Right cardiac atrium (tissue), 5 donors: ENCODE measurements at regions not wholly inside any gene's neighbourhood (a gene's known extent, or its start where the extent isn't known, plus 50 kb on each side); places are given as distances from the start of the nearest gene placed in this dataset.
"Not testable (repeated sequence)": the region's sequence is repeated elsewhere in the genome, so short reads cannot be mapped to it uniquely, and the experiment has no call there.

Experiments used
- ATAC-seq, 2 donors: fragments of 200-7000 bp; cut with Tn5 transposase; one replicate each; pipeline versions ENCODE4 v1.8.0 to v1.9.1; 2020; ENCODE audit warnings: moderate library complexity in 2 of 2, mild to moderate bottlenecking in 1 of 2
- DNase-seq, 3 donors: peaks; one replicate each; pipeline ENCODE4 v3.0.0-alpha.2; 2020
- H3K27ac ChIP-seq: one replicate; pipeline ENCODE4 v1.5.1; 2013; ENCODE audit warnings: mild to moderate bottlenecking, low read length, control low read depth, moderate library complexity
- H3K27me3 ChIP-seq: one replicate; pipeline ENCODE4 v1.6.1; 2013; ENCODE audit not compliant: control insufficient read depth, insufficient read depth
- H3K4me1 ChIP-seq: one replicate; pipeline ENCODE4 v1.6.1; 2013; ENCODE audit warnings: low read length; ENCODE audit not compliant: control insufficient read depth, insufficient read depth
- H3K4me3 ChIP-seq: one replicate; pipeline ENCODE4 v1.5.1; 2013; ENCODE audit warnings: low read length, control low read depth
- H3K9me3 ChIP-seq: one replicate; pipeline ENCODE4 v1.6.1; 2013; ENCODE audit warnings: low read length; ENCODE audit not compliant: control insufficient read depth
- WGBS: extraction: QIAGEN DNeasy Blood & Tissue Kit; methylation state at CpG from one replicate; pipeline ENCODE4 v1.1.7; 2013; 5-methylcytosine and 5-hydroxymethylcytosine counted together
- intact Hi-C, 4 donors: fragments of 100-400 bp; cut with DNase I; formaldehyde crosslinking; loops; one replicate each; pipeline versions ENCODE4 v1.11.0 to v1.14.0; 2022 to 2023
- donor health status: healthy with polysubstance abuse.
- donor health status: DM: no; HTN: yes; CAD: no.
- donor health status: DM: no; HTN: no; CAD: no.
- donor health status: DM: no; HTN: yes; CAD: no; lungs with severe emphysema.
- donor health status: DM: yes; HTN: yes; CAD: no.

- H3K4me3 ChIP-seq = no peak overlapping the region
- DNase-seq = no peak
- no peaks in the 10 kb centered on the region for H3K4me1 ChIP-seq
- no peaks in the 10 kb centered on the region for H3K9me3 ChIP-seq
- no peak for ATAC-seq
- intact Hi-C loops = no loop called here
- no peaks in the 10 kb centered on the region for H3K27me3 ChIP-seq
- WGBS = 88% methylated on average over 3 of the region's 3 CpGs
- no peak overlapping the region for H3K27ac ChIP-seq
Observed at GRCh38 chr5:165407352-165407751, 1901.9 kb downstream of the MAT2B start.

- H3K4me3 ChIP-seq = no peak overlapping the region
- ATAC-seq (no peak), DNase-seq (no peak)
- no peaks in the 10 kb centered on the region for H3K9me3 ChIP-seq
- no peak overlapping the region for H3K27ac ChIP-seq
- WGBS = 96% methylated on average over 1 of the region's 1 CpG
- intact Hi-C loops = no loop called here
- H3K27me3 ChIP-seq = no peaks in the 10 kb centered on the region
- no peaks in the 10 kb centered on the region for H3K4me1 ChIP-seq
Observed at GRCh38 chr5:165410476-165410875, 1905.1 kb downstream of the MAT2B start.

- not testable (repeated sequence) for H3K9me3 ChIP-seq
- 86% methylated on average over 1 of the region's 1 CpG for WGBS
Observed at GRCh38 chr5:165411532-165411931, 1906.1 kb downstream of the MAT2B start.

GRCh38 chr5:165420493-165420892 is 1915.1 kb downstream of the MAT2B start:
- Histone ChIP-seq H3K9me3 (no peaks in the 10 kb centered on the region), H3K4me1 (no peaks in the 10 kb centered on the region), H3K27ac (no peak overlapping the region), H3K4me3 (no peak overlapping the region), H3K27me3 (no peaks in the 10 kb centered on the region)
- ATAC-seq = no peak
- intact Hi-C loops = no loop called here
- DNase-seq = no peak
- WGBS = 81% methylated on average over 4 of the region's 4 CpGs

More at GRCh38 chr5:165411532-165411931, 1906.1 kb downstream of the MAT2B start:
- H3K4me3 ChIP-seq, H3K27ac ChIP-seq, H3K27me3 ChIP-seq, intact Hi-C loops, ATAC-seq, DNase-seq, H3K4me1 ChIP-seq: not testable (repeated sequence)

- DNase-seq (no peak), ATAC-seq (no peak)
- Histone ChIP-seq H3K9me3 (no peaks in the 10 kb centered on the region), H3K27ac (no peak overlapping the region), H3K27me3 (no peaks in the 10 kb centered on the region), H3K4me1 (no peaks in the 10 kb centered on the region), H3K4me3 (no peak overlapping the region)
- WGBS = 89% methylated on average over 10 of the region's 10 CpGs
- intact Hi-C loops = no loop called here
Observed at GRCh38 chr5:165423697-165424299, 1918.4 kb downstream of the MAT2B start.

GRCh38 chr5:165425594-165425993 is 1920.2 kb downstream of the MAT2B start:
- 79% methylated on average over 4 of the region's 4 CpGs for WGBS

GRCh38 chr5:165448753-165449152 is 1943.3 kb downstream of the MAT2B start:
- Histone ChIP-seq H3K27ac (no peak overlapping the region), H3K4me3 (no peak overlapping the region), H3K9me3 (no peaks in the 10 kb centered on the region), H3K27me3 (no peaks in the 10 kb centered on the region), H3K4me1 (no peaks in the 10 kb centered on the region)
- DNase-seq = no peak
- no peak for ATAC-seq
- WGBS = 35% methylated on average over 1 of the region's 1 CpG
- intact Hi-C loops = no loop called here

More at GRCh38 chr5:165425594-165425993, 1920.2 kb downstream of the MAT2B start:
- Histone ChIP-seq H3K4me1 (no peaks in the 10 kb centered on the region), H3K9me3 (no peaks in the 10 kb centered on the region), H3K4me3 (no peak overlapping the region), H3K27me3 (no peaks in the 10 kb centered on the region), H3K27ac (no peak overlapping the region)
- no peak for DNase-seq
- intact Hi-C loops = no loop called here
- ATAC-seq = no peak

GRCh38 chr5:165457859-165458481 is 1952.6 kb downstream of the MAT2B start:
- Histone ChIP-seq H3K4me1 (no peaks in the 10 kb centered on the region), H3K9me3 (no peaks in the 10 kb centered on the region), H3K4me3 (no peak overlapping the region), H3K27me3 (no peaks in the 10 kb centered on the region), H3K27ac (no peak overlapping the region)
- 24% methylated on average over 5 of the region's 5 CpGs for WGBS
- ATAC-seq (no peak), DNase-seq (no peak)
- intact Hi-C loops = no loop called here

GRCh38 chr5:165459232-165459631 is 1953.8 kb downstream of the MAT2B start:
- intact Hi-C loops = no loop called here
- no peak for ATAC-seq
- DNase-seq = no peak
- no peak overlapping the region for H3K27ac ChIP-seq
- H3K4me3 ChIP-seq = no peak overlapping the region
- no peaks in the 10 kb centered on the region for H3K4me1 ChIP-seq
- no peaks in the 10 kb centered on the region for H3K9me3 ChIP-seq
- H3K27me3 ChIP-seq = no peaks in the 10 kb centered on the region

- no peaks in the 10 kb centered on the region for H3K9me3 ChIP-seq
- DNase-seq (no peak), ATAC-seq (no peak)
- H3K27ac ChIP-seq = no peak overlapping the region
- no peak overlapping the region for H3K4me3 ChIP-seq
- H3K27me3 ChIP-seq = no peaks in the 10 kb centered on the region
- intact Hi-C loops = no loop called here
- no peaks in the 10 kb centered on the region for H3K4me1 ChIP-seq
- 80% methylated on average over 4 of the region's 4 CpGs for WGBS
Observed at GRCh38 chr5:165460911-165461310, 1955.5 kb downstream of the MAT2B start.

GRCh38 chr5:165477546-165477945 is 1972.1 kb downstream of the MAT2B start:
- intact Hi-C loops = no loop called here
- DNase-seq (no peak), ATAC-seq (no peak)
- 55% methylated on average over 3 of the region's 3 CpGs for WGBS
- Histone ChIP-seq H3K27ac (no peak overlapping the region), H3K4me3 (no peak overlapping the region), H3K9me3 (no peaks in the 10 kb centered on the region), H3K27me3 (no peaks in the 10 kb centered on the region), H3K4me1 (no peaks in the 10 kb centered on the region)
